GM20000 (cell line): ENCODE measurements at regions not wholly inside any gene's neighbourhood (a gene's known extent, or its start where the extent isn't known, plus 50 kb on each side); places are given as distances from the start of the nearest gene placed in this dataset.
"Not testable (repeated sequence)": the region's sequence is repeated elsewhere in the genome, so short reads cannot be mapped to it uniquely, and the experiment has no call there.

ENCODE experiments used
- DNase-seq: peaks from one replicate; pipeline ENCODE4 v3.0.0; 2012; ENCODE audit warnings: low spot score
- TF ChIP-seq, protein P1 (sequence below): IDR thresholded peaks from 2 replicates; pipeline ENCODE4 v1.5.1; 2012; ENCODE audit warnings: mild to moderate bottlenecking, control low read depth; ENCODE audit errors: extremely low read depth, missing control alignments

DNA sequence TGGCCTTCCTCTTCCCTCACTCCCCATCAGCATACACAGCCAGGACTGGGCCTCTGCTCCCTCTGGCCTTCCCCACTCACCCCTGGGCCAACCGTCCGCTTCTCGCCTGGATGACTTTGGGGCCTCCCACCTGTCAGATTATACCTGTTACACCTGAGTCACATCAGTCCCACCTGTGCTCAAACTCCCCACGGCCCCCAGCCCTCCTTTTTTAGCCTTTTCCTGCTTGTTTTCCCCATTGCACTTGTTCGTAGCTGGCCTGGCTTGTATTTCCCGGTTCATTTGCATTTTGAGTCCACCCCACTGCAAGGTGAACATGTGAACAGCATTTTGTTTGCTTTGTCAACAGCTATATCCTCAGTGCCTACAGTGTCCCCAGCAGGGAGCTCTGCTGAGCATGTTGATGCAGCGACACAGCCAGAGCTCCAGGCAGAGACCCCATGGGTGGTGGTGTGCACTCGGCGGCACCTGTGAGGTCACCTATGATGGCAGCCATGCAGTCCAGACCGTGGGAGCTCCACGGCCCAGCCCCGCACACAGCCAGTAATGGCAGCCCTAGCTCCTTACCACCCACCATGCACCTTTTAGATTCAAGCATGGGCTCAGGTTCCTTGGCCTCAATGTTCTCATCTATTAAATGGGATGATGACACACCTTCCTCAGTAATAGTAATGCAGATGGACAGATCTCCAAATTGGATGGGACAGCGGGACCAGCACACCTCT, 276.4 kb upstream of the HS6ST1 start:
- no peak for DNase-seq
- TF ChIP-seq, protein P1, sequence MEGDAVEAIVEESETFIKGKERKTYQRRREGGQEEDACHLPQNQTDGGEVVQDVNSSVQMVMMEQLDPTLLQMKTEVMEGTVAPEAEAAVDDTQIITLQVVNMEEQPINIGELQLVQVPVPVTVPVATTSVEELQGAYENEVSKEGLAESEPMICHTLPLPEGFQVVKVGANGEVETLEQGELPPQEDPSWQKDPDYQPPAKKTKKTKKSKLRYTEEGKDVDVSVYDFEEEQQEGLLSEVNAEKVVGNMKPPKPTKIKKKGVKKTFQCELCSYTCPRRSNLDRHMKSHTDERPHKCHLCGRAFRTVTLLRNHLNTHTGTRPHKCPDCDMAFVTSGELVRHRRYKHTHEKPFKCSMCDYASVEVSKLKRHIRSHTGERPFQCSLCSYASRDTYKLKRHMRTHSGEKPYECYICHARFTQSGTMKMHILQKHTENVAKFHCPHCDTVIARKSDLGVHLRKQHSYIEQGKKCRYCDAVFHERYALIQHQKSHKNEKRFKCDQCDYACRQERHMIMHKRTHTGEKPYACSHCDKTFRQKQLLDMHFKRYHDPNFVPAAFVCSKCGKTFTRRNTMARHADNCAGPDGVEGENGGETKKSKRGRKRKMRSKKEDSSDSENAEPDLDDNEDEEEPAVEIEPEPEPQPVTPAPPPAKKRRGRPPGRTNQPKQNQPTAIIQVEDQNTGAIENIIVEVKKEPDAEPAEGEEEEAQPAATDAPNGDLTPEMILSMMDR: no peak

DNA sequence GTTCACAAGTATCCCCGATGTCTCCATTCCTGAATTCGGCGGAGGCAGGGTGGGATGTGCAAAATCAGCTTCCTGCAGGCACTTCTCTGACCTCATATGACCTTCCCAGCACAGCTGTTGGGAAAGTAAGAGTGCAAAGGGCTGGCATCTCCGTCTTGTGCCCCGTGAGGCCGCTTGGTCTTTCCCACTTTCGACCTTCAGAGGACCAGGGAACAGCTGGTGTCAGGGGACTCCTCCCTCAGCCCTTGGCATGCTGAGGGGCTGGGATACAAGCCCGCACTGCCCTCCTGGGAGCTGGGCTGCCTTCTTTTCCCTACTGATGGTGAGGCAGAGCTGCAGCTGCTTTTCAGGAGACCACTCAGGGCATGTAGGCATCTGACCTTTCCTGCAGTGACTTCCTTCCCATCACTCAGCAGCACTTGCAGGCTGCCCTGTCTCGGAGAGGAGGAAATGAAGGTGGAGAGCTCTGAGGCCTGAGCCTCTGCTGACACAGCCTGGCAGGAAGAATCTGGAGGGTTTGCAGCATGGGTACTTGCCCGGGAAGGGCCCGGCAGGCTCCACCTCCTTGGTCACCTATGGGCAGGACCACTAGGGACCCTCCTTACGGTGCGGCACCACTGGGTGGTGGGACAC, 277.2 kb upstream of the HS6ST1 start:
- TF ChIP-seq, protein P1: no peak

DNA sequence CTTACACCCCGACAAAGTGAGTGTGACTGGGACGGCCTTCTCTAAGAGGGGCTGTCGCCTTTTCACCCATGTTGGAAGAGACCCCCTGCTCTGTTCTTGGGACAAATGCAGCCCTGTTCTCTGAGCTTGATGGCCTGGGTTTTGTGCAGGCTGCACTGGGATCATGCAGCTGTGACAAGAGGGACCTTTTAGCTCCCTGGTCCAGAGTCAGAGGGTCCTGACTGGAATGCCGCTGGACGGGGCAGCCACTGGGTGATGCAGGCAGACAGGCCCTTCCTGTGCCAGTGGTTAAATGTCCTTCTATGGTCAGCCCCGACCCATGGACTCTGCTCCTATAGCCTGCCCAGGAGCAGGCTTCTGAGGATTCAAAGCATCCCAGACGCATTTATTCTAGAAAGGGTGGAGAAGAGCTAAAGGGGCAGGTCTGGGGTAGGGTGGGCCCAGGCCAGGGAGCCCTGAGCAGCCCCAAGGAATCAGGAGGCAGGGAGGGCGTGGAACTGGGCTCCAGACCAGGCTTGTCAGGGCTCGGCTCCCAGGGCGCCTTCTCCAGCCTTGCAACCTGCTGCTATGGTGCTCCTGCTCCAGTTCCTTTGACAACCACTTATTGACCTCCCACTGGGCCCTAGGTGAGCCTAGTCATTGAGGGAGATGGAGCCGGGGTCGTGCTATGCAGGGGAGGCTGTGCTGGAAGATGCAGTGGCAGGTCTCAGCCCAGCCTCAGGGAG, 277.9 kb upstream of the HS6ST1 start:
- DNase-seq: no peak
- TF ChIP-seq, protein P1: no peak

More for the DNA sequence above, 277.2 kb upstream of the HS6ST1 start:
- no peak for DNase-seq

DNA sequence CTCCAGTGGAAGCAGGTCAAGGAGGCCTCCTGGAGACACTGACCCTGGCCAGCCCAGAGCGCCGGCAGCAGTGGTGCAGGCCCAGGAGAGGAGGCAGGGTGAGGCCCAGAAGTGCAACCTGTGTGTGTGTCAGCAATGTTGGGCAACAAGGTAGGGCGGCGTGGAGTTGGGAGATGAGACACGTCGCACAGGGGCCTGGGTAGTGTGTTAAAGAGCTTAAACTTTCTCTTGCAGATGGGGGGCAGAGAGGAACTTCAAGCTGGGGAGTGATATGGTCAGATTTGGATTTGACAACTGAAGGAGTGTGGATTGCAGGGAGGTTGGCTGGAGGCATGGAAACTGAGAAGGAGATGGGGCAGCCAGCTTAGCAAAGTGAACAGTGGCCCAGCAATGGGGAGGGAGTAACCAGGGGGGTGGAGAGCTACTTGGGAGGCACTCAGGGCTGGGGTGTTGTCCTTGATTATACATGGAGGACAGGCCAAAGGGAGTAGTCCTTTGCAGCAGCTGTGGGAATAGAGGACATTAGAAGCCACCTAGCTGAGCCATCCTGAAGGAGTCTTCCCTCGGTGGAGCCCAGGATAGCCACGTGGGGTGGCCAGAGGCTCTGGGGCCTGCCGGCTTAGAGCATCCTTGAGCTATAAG, 278.6 kb upstream of the HS6ST1 start:
- DNase-seq: no peak
- TF ChIP-seq, protein P1: no peak

DNA sequence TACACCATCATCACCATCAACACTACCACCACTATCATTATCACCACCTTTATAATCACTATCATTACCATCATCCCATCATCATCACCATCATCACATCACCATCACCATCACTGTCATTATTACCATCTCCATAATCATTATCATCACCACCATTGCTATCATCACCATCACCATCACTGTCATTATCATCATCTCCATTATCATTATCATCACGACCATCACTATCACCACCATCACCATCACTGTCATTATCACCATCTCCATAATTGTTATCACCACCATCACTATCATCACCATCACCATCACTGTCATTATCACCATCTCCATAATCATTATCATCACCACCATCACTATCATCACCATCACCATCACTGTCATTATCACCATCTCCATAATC, 279.6 kb upstream of the HS6ST1 start:
- DNase-seq: not testable (repeated sequence)

DNA sequence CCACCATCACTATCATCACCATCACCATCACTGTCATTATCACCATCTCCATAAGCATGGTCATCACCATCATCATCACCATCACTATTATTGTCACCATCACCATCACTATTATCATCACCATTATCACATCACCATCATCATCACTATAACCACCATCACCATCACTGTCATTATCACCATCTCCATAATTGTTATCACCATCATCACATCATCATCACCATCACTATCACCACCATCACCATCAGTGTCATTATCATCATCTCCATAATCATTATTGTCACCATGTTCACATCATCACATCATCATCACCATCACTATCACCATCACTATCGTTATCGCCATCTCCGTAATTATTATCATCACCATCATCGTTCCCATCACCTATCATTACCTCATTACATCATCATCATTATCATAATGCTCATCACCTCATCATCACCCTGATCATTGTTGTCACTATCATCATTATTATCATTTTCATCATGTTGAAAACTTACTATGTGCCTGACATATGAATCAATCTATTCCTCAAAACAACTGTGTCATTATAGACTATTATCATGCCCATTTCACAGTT, 280.3 kb upstream of the HS6ST1 start:
- TF ChIP-seq, protein P1: no peak
- DNase-seq: no peak

DNA sequence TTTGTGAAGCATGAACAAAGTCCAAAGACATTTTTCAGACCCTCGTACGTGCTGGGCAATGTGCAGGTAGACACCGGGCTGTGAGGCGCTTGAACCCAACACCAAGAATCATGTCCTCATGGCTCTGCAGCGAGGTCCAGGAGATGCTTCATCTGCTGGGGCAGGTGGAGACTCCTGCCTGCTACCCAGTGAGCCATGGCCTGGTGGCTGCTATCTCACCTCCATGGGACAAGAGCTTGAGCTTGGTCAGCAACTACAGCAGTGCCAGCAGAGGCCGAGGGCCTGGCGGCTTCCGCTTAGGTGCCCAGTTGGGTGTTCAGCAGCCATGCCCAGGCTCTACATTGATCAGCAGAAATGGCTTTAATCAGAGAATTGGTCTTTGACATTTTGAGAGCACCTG, 281.0 kb upstream of the HS6ST1 start:
- no peak for DNase-seq
- TF ChIP-seq, protein P1: no peak
